DMS 273 (cell line): ENCODE measurements at regions not wholly inside any gene's neighbourhood (a gene's known extent, or its start where the extent isn't known, plus 50 kb on each side); places are given as distances from the start of the nearest gene placed in this dataset.
"Not testable (repeated sequence)": the region's sequence is repeated elsewhere in the genome, so short reads cannot be mapped to it uniquely, and the experiment has no call there.

ENCODE experiments used
- DNase-seq: peaks from one replicate; lab custom pipeline; 2025; ENCODE audit not compliant: unreplicated experiment; lab: John Stamatoyannopoulos, UW

- DNase-seq: no peak
These were observed 169.9 kb downstream of the CPE start for GRCh38 chr4:165548702-165549101.

GRCh38 chr4:165553221-165553810 lies 174.5 kb downstream of the CPE start:
- no peak for DNase-seq

- no peak for DNase-seq
These were observed 176.5 kb downstream of the CPE start for GRCh38 chr4:165555302-165555701.

GRCh38 chr4:165556383-165556782 lies 177.6 kb downstream of the CPE start:
- no peak for DNase-seq

- no peak for DNase-seq
These were observed 182.1 kb downstream of the CPE start for GRCh38 chr4:165560941-165561340.

GRCh38 chr4:165563851-165564250 lies 185.0 kb downstream of the CPE start:
- DNase-seq: no peak

GRCh38 chr4:165569031-165569430 lies 190.2 kb downstream of the CPE start:
- DNase-seq: no peak

GRCh38 chr4:165571476-165571875 lies 192.7 kb downstream of the CPE start:
- DNase-seq: not testable (repeated sequence)

- DNase-seq: peak; percentile 12
These were observed 201.6 kb downstream of the CPE start for GRCh38 chr4:165580351-165580905.

- no peak for DNase-seq
These were observed 204.5 kb downstream of the CPE start for GRCh38 chr4:165583341-165583740.

- no peak for DNase-seq
These were observed 206.1 kb downstream of the CPE start for GRCh38 chr4:165584916-165585315.

GRCh38 chr4:165588534-165589315 lies 209.9 kb downstream of the CPE start:
- no peak for DNase-seq

- no peak for DNase-seq
These were observed 213.6 kb downstream of the CPE start for GRCh38 chr4:165592386-165592785.

GRCh38 chr4:165597581-165598480 lies 219.0 kb downstream of the CPE start:
- DNase-seq: no peak

- no peak for DNase-seq
These were observed 222.3 kb downstream of the CPE start for GRCh38 chr4:165600959-165601683.

- no peak for DNase-seq
These were observed 223.8 kb downstream of the CPE start for GRCh38 chr4:165602621-165603020.

GRCh38 chr4:165604181-165604580 lies 225.4 kb downstream of the CPE start:
- DNase-seq: peak; percentile 19

GRCh38 chr4:165605811-165606210 lies 227.0 kb downstream of the CPE start:
- DNase-seq: no peak

- no peak for DNase-seq
These were observed 227.8 kb downstream of the CPE start for GRCh38 chr4:165606465-165607205.

- DNase-seq: no peak
These were observed 230.8 kb downstream of the CPE start for GRCh38 chr4:165609653-165610052.
